ENCODE measurements at regions not wholly inside any gene's neighbourhood (a gene's known extent, or its start where the extent isn't known, plus 50 kb on each side); places are given as distances from the start of the nearest gene placed in this dataset.

DNA sequence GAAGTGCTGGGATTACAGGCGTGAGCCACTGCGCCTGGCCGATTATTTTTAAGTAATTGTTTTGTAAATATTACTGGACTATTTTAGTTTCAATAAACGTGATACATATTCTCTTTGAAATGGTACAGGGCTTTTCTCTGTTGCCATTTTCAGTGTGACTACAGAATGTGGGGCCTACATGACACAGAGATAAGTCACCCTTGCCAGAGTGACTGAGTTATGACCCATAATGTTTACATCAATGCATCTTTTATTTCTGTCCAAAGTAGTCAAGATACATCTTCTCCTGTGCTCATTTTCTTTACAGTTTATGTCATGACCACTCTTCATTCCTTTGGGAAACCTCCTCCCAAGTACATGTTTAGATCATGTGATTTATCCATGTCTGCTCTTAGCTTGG, 88.3 kb upstream of the GC start:
- TF ChIP-seq, protein P1, sequence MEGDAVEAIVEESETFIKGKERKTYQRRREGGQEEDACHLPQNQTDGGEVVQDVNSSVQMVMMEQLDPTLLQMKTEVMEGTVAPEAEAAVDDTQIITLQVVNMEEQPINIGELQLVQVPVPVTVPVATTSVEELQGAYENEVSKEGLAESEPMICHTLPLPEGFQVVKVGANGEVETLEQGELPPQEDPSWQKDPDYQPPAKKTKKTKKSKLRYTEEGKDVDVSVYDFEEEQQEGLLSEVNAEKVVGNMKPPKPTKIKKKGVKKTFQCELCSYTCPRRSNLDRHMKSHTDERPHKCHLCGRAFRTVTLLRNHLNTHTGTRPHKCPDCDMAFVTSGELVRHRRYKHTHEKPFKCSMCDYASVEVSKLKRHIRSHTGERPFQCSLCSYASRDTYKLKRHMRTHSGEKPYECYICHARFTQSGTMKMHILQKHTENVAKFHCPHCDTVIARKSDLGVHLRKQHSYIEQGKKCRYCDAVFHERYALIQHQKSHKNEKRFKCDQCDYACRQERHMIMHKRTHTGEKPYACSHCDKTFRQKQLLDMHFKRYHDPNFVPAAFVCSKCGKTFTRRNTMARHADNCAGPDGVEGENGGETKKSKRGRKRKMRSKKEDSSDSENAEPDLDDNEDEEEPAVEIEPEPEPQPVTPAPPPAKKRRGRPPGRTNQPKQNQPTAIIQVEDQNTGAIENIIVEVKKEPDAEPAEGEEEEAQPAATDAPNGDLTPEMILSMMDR (IDR thresholded peaks at IDR 0.05), result no peak
- no peak for TF ChIP-seq POLR2A (IDR thresholded peaks at IDR 0.05)
- TF ChIP-seq POLR2AphosphoS5 (IDR thresholded peaks at IDR 0.05), result no peak
